ENCODE measurements at regions not wholly inside any gene's neighbourhood (a gene's known extent, or its start where the extent isn't known, plus 50 kb on each side); places are given as distances from the start of the nearest gene placed in this dataset.

GRCh38 chr7:145539910-145540309 lies 576.7 kb upstream of the CNTNAP2 start:
- H3K4me3 ChIP-seq, result no peak overlapping the region
- H3K9me3 ChIP-seq (ENCODE audit: control insufficient read depth in 4 of 4, insufficient read depth in 3 of 4, low read length in 3 of 4), result no peaks in the 10 kb centered on the region
- no peak overlapping the region for H3K9ac ChIP-seq (ENCODE audit: insufficient read depth in 1 of 2, low read length in 2 of 2)
- 36 to 56% methylated on average over 2 of the region's 2 CpGs for WGBS, 2 donors
- no peaks in the 10 kb centered on the region for H3K27me3 ChIP-seq (ENCODE audit: control insufficient read depth in 3 of 3, insufficient read depth in 3 of 3, low read length in 2 of 3)
- no peaks in the 10 kb centered on the region for H3K36me3 ChIP-seq (ENCODE audit: control insufficient read depth in 4 of 4, insufficient read depth in 4 of 4, low read length in 4 of 4)
- H3K27ac ChIP-seq (ENCODE audit: low read depth in 1 of 2, low read length in 1 of 2), result no peak overlapping the region
- DNase-seq (no peak), ATAC-seq (ENCODE audit: insufficient read depth, low FRiP score) (no peak)
- H3K4me1 ChIP-seq (ENCODE audit: control insufficient read depth in 5 of 5, insufficient read depth in 5 of 5, low read length in 5 of 5), result no peaks in the 10 kb centered on the region
- no peak for TF ChIP-seq CTCF (IDR thresholded peaks at IDR 0.05; ENCODE audit: control extremely low read depth, extremely low read depth)

GRCh38 chr7:145534301-145534700 lies 582.3 kb upstream of the CNTNAP2 start:
- Histone ChIP-seq H3K9ac (ENCODE audit: insufficient read depth in 1 of 2, low read length in 2 of 2) (no peak overlapping the region), H3K36me3 (ENCODE audit: control insufficient read depth in 4 of 4, insufficient read depth in 4 of 4, low read length in 4 of 4) (no peaks in the 10 kb centered on the region), H3K27me3 (ENCODE audit: control insufficient read depth in 3 of 3, insufficient read depth in 3 of 3, low read length in 2 of 3) (no peaks in the 10 kb centered on the region), H3K27ac (ENCODE audit: low read depth in 1 of 2, low read length in 1 of 2) (no peak overlapping the region), H3K9me3 (ENCODE audit: control insufficient read depth in 4 of 4, insufficient read depth in 3 of 4, low read length in 3 of 4) (no peaks in the 10 kb centered on the region), H3K4me3 (no peak overlapping the region), H3K4me1 (ENCODE audit: control insufficient read depth in 5 of 5, insufficient read depth in 5 of 5, low read length in 5 of 5) (no peaks in the 10 kb centered on the region)
- no peak for TF ChIP-seq CTCF (IDR thresholded peaks at IDR 0.05; ENCODE audit: control extremely low read depth, extremely low read depth)
- DNase-seq (no peak), ATAC-seq (ENCODE audit: insufficient read depth, low FRiP score) (no peak)
- 97% methylated on average over 1 of the region's 1 CpG for WGBS, 2 donors

- Histone ChIP-seq H3K9me3 (ENCODE audit: control insufficient read depth in 4 of 4, insufficient read depth in 3 of 4, low read length in 3 of 4) (no peaks in the 10 kb centered on the region), H3K36me3 (ENCODE audit: control insufficient read depth in 4 of 4, insufficient read depth in 4 of 4, low read length in 4 of 4) (no peaks in the 10 kb centered on the region), H3K9ac (ENCODE audit: insufficient read depth in 1 of 2, low read length in 2 of 2) (no peak overlapping the region), H3K4me1 (ENCODE audit: control insufficient read depth in 5 of 5, insufficient read depth in 5 of 5, low read length in 5 of 5) (no peaks in the 10 kb centered on the region), H3K27me3 (ENCODE audit: control insufficient read depth in 3 of 3, insufficient read depth in 3 of 3, low read length in 2 of 3) (no peaks in the 10 kb centered on the region), H3K4me3 (no peak overlapping the region), H3K27ac (ENCODE audit: low read depth in 1 of 2, low read length in 1 of 2) (no peak overlapping the region)
- no peak for TF ChIP-seq CTCF (IDR thresholded peaks at IDR 0.05; ENCODE audit: control extremely low read depth, extremely low read depth)
- ATAC-seq (ENCODE audit: insufficient read depth, low FRiP score) (no peak), DNase-seq (no peak)
- WGBS, 2 donors, result 69 to 85% methylated on average over 3 of the region's 3 CpGs
Observed at GRCh38 chr7:145520284-145520683, 596.3 kb upstream of the CNTNAP2 start.

- peaks cover 0 to 10% (median 0%) of the 10 kb centered on the region in 4 donors for H3K9me3 ChIP-seq (ENCODE audit: control insufficient read depth in 4 of 4, insufficient read depth in 3 of 4, low read length in 3 of 4)
- DNase-seq (peak; percentile 18 to 68 (median 64)), ATAC-seq (ENCODE audit: insufficient read depth, low FRiP score) (peak; percentile 19)
- 60 to 76% methylated on average over 2 of the region's 2 CpGs for WGBS, 2 donors
- no peak overlapping the region for H3K9ac ChIP-seq (ENCODE audit: insufficient read depth in 1 of 2, low read length in 2 of 2)
- no peaks in the 10 kb centered on the region for H3K27me3 ChIP-seq (ENCODE audit: control insufficient read depth in 3 of 3, insufficient read depth in 3 of 3, low read length in 2 of 3)
- no peaks in the 10 kb centered on the region for H3K4me1 ChIP-seq (ENCODE audit: control insufficient read depth in 5 of 5, insufficient read depth in 5 of 5, low read length in 5 of 5)
- H3K36me3 ChIP-seq (ENCODE audit: control insufficient read depth in 4 of 4, insufficient read depth in 4 of 4, low read length in 4 of 4), result no peaks in the 10 kb centered on the region
- no peak overlapping the region for H3K4me3 ChIP-seq
- no peak for TF ChIP-seq CTCF (IDR thresholded peaks at IDR 0.05; ENCODE audit: control extremely low read depth, extremely low read depth)
- H3K27ac ChIP-seq (ENCODE audit: low read depth in 1 of 2, low read length in 1 of 2), result no peak overlapping the region
Observed at GRCh38 chr7:145511004-145511403, 605.6 kb upstream of the CNTNAP2 start.

Data from lung (tissue), 11 donors.